GM18517 (cell line): ENCODE measurements at regions not wholly inside any gene's neighbourhood (a gene's known extent, or its start where the extent isn't known, plus 50 kb on each side); places are given as distances from the start of the nearest gene placed in this dataset.

Experiments used
- ATAC-seq: cut with Tn5 transposase; IDR thresholded peaks from one replicate; pipeline ENCODE4 v1.9.1; 2021; ENCODE audit warnings: mild to moderate bottlenecking, moderate library complexity; ENCODE audit not compliant: unreplicated experiment

DNA sequence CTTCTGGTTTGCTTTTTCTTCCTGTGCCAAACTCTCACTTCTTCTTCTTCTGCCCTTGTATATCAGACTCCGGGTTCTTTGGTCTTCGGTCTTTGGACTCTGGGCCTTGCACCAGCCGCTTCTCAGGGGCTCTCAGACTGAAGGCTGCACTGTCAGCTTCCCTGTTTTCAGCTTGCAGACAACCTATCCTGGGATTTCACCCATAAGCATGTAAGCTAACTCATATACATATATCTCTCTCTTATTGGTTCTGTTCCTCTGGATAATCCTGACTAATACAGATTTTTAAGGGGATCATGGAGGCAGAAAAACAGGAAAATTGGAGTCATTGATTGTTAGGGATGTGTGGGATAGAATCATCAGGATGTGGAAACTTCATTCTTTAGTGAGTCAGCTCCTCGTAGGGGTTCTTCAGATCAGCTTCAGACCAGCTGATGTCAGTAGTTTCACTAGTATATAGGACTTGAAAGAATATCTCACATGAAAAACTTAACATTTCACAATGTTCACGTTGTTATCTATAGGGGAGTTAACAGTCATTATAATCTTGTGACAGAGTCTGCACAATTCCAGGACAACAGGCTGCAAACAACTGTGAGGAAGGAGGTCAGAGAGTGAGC is 102.9 kb downstream of the RASSF9 start:
- no peak for ATAC-seq

- ATAC-seq: no peak
These were observed 102.2 kb downstream of the RASSF9 start for GRCh38 chr12:85733984-85734383.

- no peak for ATAC-seq
These were observed 96.0 kb downstream of the RASSF9 start for GRCh38 chr12:85740186-85740585.

GRCh38 chr12:85741046-85741445 is 95.2 kb downstream of the RASSF9 start:
- no peak for ATAC-seq

DNA sequence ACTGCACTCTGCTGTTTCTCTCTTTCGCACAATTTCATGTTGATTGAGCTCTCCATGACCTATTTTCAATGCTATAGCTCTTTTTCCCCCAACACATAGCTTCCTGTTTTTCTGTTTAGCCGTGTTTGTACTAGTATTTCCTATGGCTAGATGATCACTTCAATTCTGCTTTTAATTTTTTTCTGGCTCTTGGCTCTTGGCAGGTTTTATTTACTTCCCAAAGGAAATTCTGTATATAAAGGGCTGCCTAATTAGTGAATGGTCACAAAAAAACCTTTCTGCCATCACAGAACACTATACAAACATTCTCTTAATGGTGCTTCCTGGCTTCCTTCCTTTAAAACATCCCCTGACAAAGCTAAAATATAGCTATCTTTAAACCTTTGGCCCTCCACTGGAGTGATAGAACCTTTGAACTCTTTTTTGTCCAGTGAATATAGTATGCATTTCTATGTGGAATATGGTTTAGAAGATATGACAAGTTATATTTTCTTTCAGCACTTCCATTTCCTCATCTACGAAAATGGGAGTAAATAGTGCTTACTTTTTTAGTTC is 88.2 kb downstream of the RASSF9 start:
- ATAC-seq: no peak
